ENCODE measurements at regions not wholly inside any gene's neighbourhood (a gene's known extent, or its start where the extent isn't known, plus 50 kb on each side); places are given as distances from the start of the nearest gene placed in this dataset.

GRCh38 chr21:22632176-22632575 is 1634.0 kb downstream of the NCAM2 start:
- no peak for DNase-seq (ENCODE audit: low read depth)
- H3K4me3 ChIP-seq (ENCODE audit: low read depth, low read length), result no peak overlapping the region
- TF ChIP-seq CTCF (conservative IDR thresholded peaks at IDR 0.05; ENCODE audit: low read depth, low read length), result no peak

- no peak for TF ChIP-seq CTCF (conservative IDR thresholded peaks at IDR 0.05; ENCODE audit: low read depth, low read length)
- no peak for DNase-seq (ENCODE audit: low read depth)
- no peak overlapping the region for H3K4me3 ChIP-seq (ENCODE audit: low read depth, low read length)
Observed at GRCh38 chr21:22649246-22649645, 1651.0 kb downstream of the NCAM2 start.

GRCh38 chr21:22650226-22650625 is 1652.0 kb downstream of the NCAM2 start:
- no peak overlapping the region for H3K4me3 ChIP-seq (ENCODE audit: low read depth, low read length)
- TF ChIP-seq CTCF (conservative IDR thresholded peaks at IDR 0.05; ENCODE audit: low read depth, low read length), result no peak

GRCh38 chr21:22657781-22658180 is 1659.6 kb downstream of the NCAM2 start:
- DNase-seq (ENCODE audit: low read depth), result no peak
- H3K4me3 ChIP-seq (ENCODE audit: low read depth, low read length), result no peak overlapping the region
- no peak for TF ChIP-seq CTCF (conservative IDR thresholded peaks at IDR 0.05; ENCODE audit: low read depth, low read length)

More at GRCh38 chr21:22650226-22650625, 1652.0 kb downstream of the NCAM2 start:
- DNase-seq (ENCODE audit: low read depth), result no peak

- TF ChIP-seq CTCF (conservative IDR thresholded peaks at IDR 0.05; ENCODE audit: low read depth, low read length), result no peak
- no peak for DNase-seq (ENCODE audit: low read depth)
Observed at GRCh38 chr21:22670148-22670547, 1671.9 kb downstream of the NCAM2 start.

GRCh38 chr21:22679207-22679606 is 1681.0 kb downstream of the NCAM2 start:
- no peak overlapping the region for H3K4me3 ChIP-seq (ENCODE audit: low read depth, low read length)
- no peak for TF ChIP-seq CTCF (conservative IDR thresholded peaks at IDR 0.05; ENCODE audit: low read depth, low read length)
- DNase-seq (ENCODE audit: low read depth), result no peak

More at GRCh38 chr21:22670148-22670547, 1671.9 kb downstream of the NCAM2 start:
- no peak overlapping the region for H3K4me3 ChIP-seq (ENCODE audit: low read depth, low read length)

GRCh38 chr21:22691658-22692057 is 1693.4 kb downstream of the NCAM2 start:
- no peak for TF ChIP-seq CTCF (conservative IDR thresholded peaks at IDR 0.05; ENCODE audit: low read depth, low read length)
- no peak for DNase-seq (ENCODE audit: low read depth)
- no peak overlapping the region for H3K4me3 ChIP-seq (ENCODE audit: low read depth, low read length)
